ENCODE measurements at regions not wholly inside any gene's neighbourhood (a gene's known extent, or its start where the extent isn't known, plus 50 kb on each side); places are given as distances from the start of the nearest gene placed in this dataset.
"Not testable (repeated sequence)": the region's sequence is repeated elsewhere in the genome, so short reads cannot be mapped to it uniquely, and the experiment has no call there.

DNA sequence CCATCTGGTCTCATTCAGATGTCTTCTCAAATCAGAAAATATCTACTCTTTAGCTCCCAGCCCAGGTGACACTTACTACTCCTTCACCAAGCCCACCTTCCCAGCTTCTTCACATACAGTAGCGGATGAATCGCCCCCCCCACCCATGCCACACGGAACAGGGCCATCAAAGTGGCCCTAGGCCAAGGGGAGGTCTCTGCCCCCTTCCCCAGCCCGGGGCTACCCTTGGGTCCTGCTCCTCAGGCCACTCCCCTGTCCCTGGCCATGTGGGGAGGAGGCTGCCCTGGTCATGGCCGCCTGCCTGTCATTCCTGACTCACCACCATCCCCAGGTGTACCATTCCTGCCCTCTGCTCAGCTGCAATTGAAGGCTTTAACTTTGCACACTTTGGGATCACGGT is 142.8 kb downstream of the NECTIN1 start:
- DNase-seq = no peak

DNA sequence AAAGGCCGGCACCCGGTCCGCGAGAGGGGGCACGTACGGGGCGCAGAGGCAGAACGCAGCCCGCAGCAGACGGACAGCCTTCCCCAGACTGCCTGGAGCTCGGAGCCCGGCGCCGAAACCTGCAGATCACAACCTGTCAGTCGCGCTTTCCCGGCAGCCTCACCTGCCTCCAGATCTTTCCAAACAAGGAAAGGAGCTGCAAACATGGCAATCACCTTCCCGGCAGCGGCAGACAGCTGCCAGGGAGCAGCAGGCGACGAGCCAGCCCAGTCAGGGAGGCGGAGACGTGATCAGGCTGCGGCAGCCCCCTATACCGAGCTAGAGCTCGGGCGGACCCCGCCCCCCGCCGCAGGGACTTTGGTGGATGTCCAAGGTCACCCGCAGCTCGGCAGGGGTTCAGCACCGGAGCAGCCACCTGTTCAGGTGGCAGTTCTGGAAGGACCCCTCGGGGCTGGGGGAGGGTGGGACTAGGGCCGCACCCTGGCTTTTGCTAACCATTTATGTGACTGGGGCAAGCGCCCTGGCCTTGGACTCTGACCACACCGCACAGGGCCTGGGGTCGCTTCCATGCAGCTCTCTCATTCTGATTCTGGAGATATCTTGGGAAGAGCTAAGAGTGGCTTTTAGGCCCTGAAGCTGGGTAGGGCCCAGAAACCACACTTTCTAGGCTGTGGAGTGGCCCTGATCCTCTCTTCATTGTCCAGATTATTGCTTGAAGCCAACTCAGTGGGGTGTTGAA is 143.8 kb downstream of the NECTIN1 start:
- DNase-seq = no peak

DNA sequence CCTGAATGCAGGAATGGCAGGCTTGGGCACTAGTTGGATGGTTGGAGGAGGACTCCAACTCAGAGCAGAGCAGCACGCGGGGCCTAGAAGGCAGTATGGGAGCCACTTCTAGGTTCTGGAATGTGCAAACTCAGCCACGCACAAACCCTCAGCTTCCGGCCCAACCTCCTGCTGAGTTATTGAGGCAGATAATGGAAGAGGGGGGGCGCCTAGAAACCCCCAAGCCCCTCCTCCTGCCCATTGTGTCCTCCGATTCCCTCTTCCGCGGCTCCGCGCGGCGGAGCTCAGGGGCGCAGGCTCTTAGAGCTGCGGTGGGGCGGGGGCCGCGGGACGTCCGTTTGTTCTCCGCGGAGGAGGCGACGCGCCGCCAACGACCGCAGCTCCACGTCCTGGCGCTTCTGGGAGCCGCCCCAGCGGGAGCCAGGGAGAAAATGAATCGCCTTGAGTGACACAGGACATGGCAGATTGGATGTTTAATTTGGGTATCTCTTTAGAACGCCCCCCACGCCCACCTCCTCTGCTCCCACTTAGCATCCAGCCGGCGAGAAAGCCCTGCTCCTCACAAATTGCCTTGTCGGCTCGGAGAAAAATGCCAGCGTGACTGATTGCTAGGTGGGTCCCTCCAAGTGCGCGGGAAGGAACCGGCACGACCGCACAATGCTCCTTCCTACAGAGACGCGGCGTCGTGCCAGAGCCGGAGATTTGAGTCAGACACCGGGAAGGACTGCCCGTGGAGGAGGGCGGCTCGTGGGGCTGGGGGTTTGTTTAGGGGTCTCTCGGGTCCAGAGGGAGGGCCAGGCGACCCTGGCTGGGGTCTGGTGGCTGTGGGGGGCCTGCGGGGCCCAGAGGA is 144.6 kb downstream of the NECTIN1 start:
- DNase-seq = no peak

DNA sequence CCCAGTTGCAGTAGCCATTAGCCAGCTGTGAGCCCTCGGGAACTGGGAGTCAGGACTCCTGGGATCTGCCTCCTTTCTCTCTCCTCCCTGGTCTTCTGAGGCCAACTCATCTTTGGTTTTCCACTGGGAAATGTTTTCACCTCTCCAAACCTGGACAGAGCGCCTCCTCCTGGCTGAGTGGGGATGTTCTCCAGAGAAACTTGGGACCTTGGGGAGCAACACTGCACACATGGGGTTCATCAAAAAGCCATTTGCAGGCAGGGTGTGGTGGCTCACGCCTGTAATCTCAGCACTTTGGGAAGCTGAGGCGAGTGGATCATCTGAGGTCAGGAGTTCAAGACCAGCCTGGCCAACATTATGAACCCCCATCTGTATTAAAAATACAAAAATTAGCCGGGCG is 145.4 kb downstream of the NECTIN1 start:
- DNase-seq = no peak

DNA sequence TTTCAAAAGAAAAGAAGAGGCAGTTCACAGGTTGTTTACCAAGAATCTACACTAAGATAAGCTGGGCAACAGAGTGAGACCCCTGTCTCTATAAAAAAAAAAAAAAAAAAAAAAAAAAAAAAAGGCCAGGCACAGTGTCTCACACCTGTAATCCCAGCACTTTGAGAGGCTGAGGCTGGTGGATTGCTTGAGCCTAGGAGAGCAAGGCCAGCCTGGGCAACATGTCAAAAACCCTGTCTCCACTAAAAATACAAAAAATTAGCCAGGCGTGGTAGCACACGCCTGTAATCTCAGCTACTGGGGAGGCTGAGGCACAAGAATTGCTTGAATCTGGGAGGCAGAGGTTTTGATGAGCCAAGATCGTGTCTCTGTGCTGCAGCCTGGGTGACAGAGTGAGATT is 147.6 kb downstream of the NECTIN1 start:
- not testable (repeated sequence) for DNase-seq

DNA sequence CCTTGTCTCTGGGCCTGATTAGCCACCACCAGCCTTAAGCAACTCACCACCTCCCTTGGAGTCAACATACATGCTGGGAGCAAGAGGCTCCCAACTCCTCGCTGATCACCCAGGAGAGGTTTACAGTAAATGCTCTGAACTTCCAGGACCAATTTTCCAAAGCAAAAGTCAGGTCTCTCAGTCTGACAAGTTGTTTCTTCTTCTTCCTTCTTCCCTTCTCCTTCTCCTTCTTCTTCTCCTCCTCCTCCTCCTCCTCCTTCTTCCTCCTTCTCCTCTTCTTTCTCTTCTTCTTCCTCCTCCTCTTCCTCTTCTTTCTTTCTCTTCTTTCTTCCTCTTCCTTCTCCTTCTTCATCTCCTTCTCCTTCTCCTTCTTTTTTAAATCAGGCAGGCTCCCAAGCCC is 148.2 kb downstream of the NECTIN1 start:
- DNase-seq = no peak

DNA sequence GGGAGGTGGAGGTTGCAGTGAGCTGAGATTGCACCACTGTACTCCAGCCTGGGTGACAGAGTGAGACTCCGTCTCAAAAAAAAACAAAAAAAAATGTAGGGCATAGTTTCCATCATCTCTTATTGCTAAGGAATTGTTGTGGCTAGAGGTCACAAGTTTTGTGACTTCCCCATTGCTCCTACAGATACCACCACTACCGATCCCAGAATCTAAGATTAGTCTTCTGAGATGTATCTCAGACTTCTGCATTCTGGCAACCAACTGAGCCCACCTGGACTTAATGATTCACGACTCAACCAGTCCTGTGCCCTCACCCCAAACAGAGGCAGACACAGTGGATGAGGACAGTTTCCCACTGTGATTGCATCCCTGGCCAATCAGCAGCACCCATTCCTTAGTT is 148.9 kb downstream of the NECTIN1 start:
- DNase-seq = no peak

DNA sequence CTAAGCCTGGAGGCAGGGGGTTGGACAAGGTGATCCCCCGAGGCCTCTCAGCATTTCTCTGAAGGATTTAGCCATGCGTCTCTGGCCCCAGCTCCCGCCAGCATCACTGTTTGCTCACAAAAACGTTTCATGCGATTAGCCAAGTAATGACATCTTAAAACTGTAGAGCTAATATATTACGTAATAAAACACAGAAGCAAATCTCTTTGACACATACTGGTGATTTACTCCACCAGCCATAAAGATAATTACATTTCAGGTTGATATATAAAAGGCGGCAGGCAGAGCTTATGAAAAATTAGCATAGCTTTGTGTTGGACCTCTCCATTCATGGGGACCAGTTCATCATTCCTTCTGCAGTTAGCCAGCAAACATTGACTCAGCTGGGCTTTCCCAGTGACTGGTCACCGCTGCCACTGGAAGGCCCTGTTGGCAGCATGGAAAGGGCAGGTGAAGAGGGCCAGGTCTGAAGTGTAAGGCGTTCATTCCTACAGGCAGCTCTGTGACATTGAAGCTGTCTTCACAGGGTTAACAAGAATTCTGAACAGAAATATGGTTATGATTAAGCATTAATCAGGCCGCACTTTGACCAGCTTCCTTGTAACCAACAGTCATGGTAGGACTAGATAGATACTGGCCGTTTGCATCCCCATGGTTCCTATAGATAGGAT is 150.3 kb downstream of the NECTIN1 start:
- DNase-seq = no peak

DNA sequence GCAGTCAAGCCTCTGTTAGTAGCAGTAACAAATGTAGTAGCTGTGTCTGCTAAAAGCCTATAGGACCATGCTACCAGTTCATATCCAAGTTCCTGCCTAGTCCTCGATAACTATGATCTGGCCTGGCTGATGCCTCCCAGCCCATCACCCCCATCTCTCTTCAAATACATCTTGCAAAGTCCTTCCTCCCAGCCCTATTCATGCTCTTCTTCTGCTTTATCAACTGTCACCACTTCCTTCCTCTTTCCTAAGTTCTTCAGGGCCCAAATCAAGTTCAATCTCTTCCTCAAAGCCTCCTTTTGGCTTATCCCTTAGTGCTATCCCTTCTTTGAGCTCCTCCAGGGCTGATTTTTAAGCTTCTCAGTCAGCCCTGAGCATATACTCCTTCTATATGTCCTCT is 150.9 kb upstream of the THY1 start:
- no peak for DNase-seq

DNA sequence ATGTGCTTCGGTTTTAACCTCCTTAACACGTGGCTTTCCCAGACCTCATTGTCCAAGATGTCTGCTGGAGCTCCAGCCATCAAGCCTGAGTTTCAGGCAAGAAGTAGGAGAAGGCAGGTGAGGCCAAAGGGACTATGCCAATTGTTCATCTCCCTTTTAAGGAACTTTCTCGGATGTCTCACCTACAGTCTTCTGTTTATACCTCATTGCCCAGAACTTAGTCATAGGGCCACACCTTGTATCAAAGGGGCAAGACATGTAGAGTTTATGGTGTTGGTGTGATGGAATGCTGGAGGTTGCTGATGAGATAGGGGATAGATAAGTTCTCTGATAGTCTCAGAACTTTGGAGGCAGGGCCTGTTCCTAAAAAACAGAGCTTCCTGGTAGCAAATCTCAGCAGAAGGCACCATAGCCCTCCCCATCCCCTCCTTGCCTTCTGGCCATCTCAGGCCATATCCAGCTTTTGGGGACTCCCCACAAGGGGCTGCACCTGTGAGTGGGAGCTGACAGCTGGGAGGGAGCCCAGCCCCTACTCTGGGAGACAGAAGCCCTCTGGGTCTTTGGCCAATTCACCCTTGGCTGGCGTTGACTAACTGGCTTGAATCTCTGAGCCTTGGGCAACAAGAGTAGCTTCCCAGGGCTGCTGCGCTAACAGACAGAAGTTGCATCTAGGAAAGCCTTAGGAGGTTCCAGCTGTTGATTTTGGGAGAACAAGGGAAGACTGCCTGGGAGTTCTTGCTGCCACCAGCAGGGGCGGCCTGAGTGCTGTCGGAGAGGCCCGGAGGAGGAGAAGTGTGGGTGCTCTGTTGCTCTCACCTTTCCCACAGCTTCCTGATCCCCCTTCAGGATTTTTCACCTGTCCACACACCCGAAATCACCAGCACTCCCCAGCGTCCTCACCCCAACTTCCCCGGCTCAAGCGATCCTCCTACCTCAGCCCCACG is 149.8 kb upstream of the THY1 start:
- DNase-seq = no peak

DNA sequence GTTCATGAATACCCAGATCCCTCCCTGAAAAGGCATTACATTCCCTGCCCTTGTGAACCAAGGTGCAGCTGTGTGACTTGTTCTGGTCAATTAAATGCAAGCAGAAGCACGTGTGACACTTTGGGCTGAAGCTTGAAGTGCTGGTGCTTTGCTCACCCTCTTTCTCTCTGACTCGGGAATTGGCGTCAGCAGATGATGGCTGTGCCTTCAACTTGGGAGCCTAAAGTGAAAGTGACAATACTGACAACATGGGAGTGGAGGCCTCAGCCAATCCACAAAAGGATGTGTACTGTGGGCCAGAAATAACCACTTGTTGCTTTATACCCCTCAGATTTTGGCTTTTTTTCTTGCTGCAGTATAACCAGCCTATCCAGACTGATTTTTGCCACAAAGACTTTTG is 148.3 kb upstream of the THY1 start:
- DNase-seq = no peak

DNA sequence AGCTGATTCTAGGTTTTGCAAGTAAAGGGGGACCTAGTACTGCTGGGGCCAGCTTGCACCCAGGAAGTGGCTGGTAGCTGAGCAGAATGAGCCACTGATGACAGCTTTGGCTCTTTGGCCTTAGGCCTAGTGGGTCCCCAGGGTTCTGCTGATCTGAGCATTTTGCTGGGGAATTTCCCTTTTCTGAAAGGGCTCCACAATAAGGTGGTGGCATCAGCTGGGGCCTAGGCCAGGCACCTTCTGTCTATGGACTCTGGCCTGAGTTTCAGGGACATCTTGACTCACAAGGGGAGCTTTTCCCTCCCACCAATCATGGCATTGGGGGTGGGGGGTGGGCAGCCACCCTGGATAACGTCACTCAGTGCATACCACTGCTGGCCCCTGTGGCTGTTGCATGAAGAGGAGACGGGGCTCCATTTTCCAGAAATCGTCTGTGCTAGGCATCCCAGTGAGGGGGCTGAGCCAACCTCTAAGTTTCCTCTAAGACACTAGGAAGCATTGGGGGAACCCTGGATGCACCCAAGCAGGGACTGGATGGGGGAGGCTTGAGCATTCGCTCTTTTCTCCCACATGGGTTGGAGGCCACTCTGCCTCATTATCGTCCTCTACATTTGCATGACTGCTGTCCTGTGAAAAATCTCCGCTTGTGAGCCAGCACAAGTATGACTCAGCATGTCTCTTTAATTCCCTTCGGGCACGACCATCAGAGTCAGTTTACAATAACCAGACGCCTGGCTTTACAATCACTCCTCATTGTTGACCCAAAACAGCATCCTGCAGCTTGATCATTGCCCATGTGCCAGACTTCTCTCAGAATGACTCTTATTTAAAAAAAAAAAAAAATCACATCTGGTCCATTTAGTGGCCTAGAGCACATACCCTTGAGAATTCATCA is 145.0 kb upstream of the THY1 start:
- no peak for DNase-seq

DNA sequence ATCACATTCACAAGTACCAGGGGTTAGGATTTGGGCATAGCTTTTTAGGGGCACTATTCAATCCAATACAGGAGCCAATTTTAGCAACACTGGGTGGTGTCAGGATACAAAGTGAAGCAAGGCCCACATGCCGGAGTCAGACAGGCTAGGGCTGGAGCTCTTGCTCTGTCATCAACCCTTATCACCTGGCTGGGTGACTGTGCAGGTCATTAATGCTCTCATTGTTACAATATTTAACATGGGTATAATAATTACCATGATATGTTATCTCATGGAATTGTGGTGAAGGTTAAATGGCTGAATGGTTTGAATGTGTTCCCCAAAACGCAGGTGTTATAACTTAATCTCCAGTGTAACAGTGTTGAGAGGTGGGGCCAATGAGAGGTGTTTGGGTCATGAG is 143.3 kb upstream of the THY1 start:
- no peak for DNase-seq

DNA sequence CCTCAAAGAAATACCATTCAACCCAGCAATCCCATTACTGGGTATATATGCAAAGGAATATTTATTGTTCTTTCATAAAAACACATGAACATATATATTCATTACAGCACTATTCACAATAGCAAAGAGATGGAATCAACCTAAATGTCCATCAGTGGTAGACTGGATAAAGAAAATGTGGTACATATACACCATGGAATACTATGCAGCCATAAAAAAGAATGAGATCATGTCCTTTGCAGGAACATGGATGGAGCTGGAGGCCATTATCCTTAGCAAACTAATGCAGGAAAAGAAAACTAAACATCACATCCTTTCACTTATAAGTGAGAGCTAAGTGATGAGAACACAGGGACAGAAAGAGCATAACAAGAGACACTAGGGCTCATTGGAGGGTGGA is 142.7 kb upstream of the THY1 start:
- not testable (repeated sequence) for DNase-seq

DNA sequence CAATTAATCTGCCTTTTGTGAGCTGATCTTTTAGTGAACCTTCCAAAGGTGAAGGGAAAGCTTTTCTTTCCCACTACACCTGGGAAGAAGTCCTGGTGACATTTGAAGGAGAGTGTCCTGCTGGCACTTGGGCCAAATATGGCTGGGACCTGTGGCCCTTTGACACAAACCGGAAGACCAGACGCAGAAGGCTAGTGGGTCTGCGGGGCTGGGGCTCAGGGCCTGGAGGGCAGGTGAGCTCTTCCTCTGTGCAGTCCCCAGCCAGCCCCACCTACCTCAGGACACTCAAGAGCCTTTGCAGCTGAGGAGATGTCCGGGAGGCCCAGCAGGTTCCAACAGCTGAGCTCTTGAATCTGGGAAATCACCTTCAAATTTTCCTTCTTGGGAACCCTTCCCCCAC is 138.0 kb upstream of the THY1 start:
- no peak for DNase-seq

DNA sequence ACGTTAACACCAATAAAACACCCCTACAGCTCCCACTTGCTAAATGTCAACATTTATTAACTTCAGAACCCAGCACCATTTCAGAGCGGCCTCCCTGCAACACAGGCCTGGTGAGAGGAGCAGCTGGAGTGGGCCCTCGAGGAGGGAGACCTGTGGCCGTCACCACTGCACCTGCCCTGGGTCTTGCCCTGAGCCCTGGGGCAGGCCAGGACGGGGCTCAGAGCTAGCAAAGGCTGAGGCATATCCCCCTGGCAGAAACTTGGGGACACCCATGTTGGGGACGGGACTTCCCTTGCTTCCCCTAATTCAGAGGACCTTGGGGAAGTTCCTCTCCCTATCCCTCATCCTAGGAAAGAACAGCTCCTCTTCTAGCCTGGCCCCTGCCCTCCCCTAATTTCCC is 137.3 kb upstream of the THY1 start:
- no peak for DNase-seq

DNA sequence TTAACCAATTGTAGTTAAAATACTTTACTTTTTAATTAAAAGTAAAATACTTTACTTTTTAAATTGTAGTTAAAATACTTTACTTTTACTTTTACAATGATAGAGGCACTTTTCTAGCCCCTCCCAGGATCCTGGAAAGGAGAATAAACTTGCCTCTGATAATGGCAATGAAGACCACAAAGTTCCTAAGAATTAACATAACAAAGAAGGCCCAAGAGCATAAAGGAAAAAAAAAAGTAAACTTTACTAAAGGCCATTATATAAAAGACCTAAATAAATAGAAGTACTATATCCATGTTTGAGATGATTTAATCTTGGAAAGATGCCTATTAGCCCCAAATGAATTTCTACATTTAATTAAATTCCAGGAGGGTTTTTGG is 129.1 kb upstream of the THY1 start:
- no peak for DNase-seq

DNA sequence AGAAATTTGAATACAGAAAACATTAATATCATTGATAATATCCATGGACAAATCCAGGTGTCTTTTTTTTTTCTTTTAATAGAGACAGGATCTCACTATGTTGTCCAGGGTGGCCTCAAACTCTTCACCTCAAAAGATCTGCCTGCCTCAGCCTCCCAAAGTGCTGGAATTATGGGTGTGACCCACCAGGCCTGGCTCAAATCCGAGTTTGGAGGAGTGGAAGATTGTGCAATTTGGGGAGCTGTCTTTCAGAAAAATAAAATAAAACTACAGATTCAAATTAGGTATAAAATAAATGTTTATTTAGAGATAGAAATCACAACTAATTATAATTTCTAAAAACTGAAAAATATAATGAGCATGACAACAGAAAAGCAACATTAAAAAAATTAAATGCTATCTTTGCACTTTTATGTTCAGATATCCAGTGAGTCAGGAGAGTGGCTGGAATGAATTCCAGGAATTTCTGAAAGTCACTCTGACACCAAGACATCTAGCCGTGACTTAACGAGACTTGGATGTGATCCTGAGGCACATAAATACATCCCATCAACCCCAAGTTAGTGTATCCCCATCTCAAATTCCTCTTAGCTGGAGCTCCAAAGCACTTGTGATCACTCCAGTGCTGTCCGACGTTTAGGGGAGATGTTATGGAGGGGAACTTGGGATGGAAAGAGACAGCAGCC is 128.6 kb upstream of the THY1 start:
- no peak for DNase-seq

DNA sequence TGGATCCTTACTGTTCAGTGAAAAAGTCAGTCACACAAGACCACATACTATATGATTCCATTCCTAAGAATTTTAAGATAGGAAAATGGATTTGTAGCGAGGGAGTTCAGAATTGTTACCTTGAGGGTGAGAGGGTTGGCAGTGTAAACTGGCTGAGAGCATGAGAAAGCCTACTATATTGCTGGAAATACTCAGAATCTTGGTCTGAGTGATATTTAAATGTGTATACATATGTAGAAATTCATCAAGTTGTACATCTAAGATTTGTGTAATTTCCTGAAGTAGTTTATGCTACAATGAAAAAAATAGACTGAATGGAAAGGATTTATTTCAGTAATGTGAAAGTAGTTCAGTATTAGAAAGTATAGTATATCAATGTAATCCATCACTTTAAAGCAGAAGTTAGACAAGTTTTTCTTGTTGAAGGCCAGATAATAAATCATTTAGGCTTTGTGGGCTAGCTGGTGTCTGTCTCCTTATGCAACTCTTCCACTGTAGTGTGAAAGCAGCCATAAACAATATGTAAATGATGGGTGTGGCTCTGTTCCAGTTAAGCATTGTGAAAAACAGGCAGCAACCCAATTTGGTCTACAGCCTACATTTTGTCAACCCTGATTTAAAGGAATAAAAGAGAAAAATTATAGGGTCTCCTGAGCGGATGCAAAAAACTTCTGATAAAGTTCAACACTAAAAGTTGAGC is 127.2 kb upstream of the THY1 start:
- DNase-seq = no peak

DNA sequence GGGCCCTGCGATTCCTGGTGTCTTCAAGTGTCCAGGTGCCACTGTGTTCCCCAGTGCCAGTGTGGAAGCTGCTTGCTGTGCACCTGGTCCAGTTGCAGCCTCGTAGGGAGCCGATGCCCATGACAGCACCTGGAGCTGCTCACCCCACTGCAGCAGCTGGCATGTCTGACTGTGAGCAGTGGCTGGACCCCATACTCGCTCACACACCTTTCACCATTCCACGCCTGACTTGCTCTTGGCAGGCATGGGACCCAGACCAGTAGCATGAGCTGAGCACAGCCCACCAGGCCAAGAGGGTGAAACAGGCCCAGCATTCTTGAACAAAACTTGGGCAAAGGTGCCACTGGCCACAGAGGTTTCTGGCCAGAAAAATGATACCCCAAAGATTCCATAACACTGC is 124.5 kb upstream of the THY1 start:
- no peak for DNase-seq
